Astrocyte of the cerebellum (primary cell): ENCODE measurements at regions not wholly inside any gene's neighbourhood (a gene's known extent, or its start where the extent isn't known, plus 50 kb on each side); places are given as distances from the start of the nearest gene placed in this dataset.
A peak's percentile ranks its signal among the peaks of the same experiment; 100 is the strongest.

Source experiments
- DNase-seq: peaks from one replicate; pipeline ENCODE4 v3.0.0-alpha.2; 2011; ENCODE audit warnings: low read depth
- H3K4me3 ChIP-seq: 2 replicates; pipeline ENCODE4 v1.5.1; 2011; ENCODE audit warnings: mild to moderate bottlenecking, low read depth, low read length, moderate library complexity
- in situ Hi-C: cut with HindIII; loops from 2 replicates; pipeline ENCODE4 v1.10.0; 2017; ENCODE audit warnings: low sequenced_read_pairs
- TF ChIP-seq, protein P1 (sequence below): IDR thresholded peaks from 2 replicates; pipeline ENCODE4 v1.5.1; 2012; ENCODE audit warnings: low read length, low read depth, moderate library complexity, mild to moderate bottlenecking; ENCODE audit errors: missing control alignments

DNA sequence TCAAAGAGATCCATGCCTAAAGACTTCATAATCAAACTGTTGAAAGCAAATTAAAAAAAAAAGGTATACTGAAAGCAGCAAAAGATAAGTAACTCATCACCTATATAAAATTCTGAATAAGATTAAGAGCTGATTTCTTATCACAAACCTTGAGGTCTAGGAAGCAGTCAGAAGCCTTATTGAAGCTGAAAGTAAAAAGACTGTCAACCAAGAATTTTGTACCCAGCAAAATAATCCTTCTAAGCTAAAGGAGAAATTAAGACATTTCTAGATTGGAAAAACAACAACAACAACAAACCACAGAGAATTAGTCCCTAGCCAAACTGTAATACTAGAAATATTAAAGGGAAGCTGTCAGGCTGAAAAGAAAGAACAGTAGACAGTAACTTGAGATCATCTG, 622.9 kb downstream of the PCDH7 start:
- no peak overlapping the region for H3K4me3 ChIP-seq
- TF ChIP-seq, protein P1, sequence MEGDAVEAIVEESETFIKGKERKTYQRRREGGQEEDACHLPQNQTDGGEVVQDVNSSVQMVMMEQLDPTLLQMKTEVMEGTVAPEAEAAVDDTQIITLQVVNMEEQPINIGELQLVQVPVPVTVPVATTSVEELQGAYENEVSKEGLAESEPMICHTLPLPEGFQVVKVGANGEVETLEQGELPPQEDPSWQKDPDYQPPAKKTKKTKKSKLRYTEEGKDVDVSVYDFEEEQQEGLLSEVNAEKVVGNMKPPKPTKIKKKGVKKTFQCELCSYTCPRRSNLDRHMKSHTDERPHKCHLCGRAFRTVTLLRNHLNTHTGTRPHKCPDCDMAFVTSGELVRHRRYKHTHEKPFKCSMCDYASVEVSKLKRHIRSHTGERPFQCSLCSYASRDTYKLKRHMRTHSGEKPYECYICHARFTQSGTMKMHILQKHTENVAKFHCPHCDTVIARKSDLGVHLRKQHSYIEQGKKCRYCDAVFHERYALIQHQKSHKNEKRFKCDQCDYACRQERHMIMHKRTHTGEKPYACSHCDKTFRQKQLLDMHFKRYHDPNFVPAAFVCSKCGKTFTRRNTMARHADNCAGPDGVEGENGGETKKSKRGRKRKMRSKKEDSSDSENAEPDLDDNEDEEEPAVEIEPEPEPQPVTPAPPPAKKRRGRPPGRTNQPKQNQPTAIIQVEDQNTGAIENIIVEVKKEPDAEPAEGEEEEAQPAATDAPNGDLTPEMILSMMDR = no peak
- no peak for DNase-seq
- in situ Hi-C loops = no loop called here

DNA sequence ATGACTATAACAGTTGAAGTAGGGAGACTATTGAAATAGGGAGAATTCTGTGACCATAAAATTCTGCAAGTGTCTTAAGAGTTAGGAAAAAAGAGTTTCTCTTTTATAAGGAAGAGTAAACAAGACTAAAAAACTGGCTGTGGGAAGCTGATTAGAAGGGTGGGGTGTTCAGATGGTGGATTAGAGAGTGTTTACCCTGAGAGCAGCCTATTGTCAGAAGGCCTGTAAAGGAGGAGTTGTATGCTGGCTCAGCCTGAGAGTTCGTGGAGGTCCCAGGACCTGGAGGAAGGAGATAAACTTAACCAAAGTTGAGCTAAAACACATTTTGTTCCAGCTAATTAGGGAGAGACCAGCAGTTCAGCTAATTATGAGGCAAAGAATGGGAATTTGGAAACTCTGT, 629.7 kb downstream of the PCDH7 start:
- no peak for DNase-seq
- no peak overlapping the region for H3K4me3 ChIP-seq
- in situ Hi-C loops = no loop called here
- TF ChIP-seq, protein P1 = no peak

DNA sequence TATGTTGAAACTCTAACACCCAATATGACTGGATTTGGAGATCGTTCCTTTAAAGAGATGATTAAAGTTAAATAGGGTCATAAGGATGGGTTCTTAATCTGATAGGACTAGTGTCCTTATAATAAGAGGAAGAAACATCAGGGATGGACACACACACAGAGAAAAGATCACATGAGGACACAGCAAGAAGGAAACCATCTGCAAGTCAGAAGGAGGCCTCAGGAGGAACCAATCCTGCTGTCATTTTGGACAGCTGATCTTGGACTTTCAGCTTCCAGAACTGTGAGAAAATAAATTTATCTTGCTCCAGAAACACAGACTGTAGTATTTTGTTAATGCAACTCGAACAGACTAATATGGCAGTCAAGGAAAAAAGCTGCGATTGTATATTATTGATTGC, 631.5 kb downstream of the PCDH7 start:
- in situ Hi-C loops = no loop called here
- TF ChIP-seq, protein P1 = no peak
- no peak for DNase-seq
- no peak overlapping the region for H3K4me3 ChIP-seq

DNA sequence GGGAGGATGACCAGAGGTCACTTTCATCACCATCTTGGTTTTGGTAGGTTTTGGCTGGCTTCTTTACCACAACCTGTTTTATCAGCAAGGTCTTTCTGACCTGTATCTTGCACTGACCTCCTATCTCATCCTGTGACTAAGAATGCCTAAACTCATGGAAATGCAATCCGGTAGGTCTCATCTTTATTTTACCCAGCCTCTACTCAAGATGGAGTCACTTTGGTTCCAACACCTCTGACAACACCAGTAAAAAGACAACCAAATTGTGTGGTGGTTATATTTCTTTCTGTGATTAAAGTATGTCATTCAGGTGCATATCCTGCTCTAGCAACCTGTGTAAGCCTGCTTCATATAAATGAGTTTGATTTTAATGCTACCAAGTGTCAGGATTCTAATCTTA, 636.7 kb downstream of the PCDH7 start:
- DNase-seq = no peak
- TF ChIP-seq, protein P1 = no peak
- in situ Hi-C loops = no loop called here
- no peak overlapping the region for H3K4me3 ChIP-seq

DNA sequence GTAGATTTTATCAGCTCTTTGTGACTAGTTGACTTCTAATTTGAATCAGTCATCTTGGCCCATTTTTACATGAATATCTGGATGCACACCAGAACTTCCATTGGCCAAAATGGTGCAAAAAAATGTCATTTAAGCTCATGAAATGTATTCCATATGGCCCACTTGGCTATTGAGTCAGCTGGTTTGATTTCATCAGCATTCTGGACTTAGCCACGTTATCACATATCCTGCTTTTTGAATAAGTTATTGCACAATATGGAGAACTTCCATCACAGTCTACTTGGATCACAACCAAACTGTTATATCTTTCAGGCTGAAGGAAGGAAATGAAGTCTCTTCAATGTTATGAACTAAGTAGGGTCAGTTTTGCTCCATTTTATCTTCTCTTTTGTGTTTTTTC, 640.6 kb downstream of the PCDH7 start:
- TF ChIP-seq, protein P1 = no peak
- in situ Hi-C loops = no loop called here
- H3K4me3 ChIP-seq = no peak overlapping the region
- peak; percentile 38 for DNase-seq

DNA sequence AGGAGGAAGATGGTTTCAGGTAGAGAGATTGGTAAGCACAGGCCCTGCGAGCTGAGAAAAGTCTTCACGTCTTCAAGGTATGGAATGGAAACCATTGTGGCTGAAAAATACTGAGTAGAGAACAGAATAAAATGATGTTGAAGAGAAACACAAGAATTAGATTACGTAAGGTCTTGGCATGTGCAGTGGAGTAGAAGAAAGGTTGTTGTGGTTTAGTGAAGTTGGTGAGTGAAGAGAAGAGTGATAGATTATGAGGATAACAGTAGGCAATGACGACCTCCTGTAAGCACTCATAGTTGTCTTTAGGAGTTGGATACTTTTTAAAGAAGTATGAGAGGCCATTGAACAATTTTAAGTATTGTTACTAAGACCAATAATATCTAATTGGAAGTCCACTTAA, 642.6 kb downstream of the PCDH7 start:
- no peak for DNase-seq
- H3K4me3 ChIP-seq = no peak overlapping the region
- in situ Hi-C loops = no loop called here
- TF ChIP-seq, protein P1 = no peak
